GM18858 (cell line): ENCODE measurements at regions not wholly inside any gene's neighbourhood (a gene's known extent, or its start where the extent isn't known, plus 50 kb on each side); places are given as distances from the start of the nearest gene placed in this dataset.

Source experiments
- ATAC-seq: cut with Tn5 transposase; IDR thresholded peaks from one replicate; pipeline ENCODE4 v1.9.1; 2021; ENCODE audit not compliant: unreplicated experiment

- no peak for ATAC-seq
Measured at GRCh38 chr4:45985038-45985437, 138.8 kb downstream of the GABRG1 start.

GRCh38 chr4:45971108-45971507 is 152.7 kb downstream of the GABRG1 start:
- ATAC-seq, result no peak

- ATAC-seq, result no peak
Measured at GRCh38 chr4:45957353-45957752, 166.5 kb downstream of the GABRG1 start.

GRCh38 chr4:45954276-45954675 is 169.6 kb downstream of the GABRG1 start:
- ATAC-seq, result no peak

- ATAC-seq, result no peak
Measured at GRCh38 chr4:45951153-45951552, 172.7 kb downstream of the GABRG1 start.

- ATAC-seq, result no peak
Measured at GRCh38 chr4:45946699-45947098, 177.2 kb downstream of the GABRG1 start.

GRCh38 chr4:45944000-45944399 is 179.9 kb downstream of the GABRG1 start:
- ATAC-seq, result no peak

GRCh38 chr4:45939056-45939455 is 184.8 kb downstream of the GABRG1 start:
- no peak for ATAC-seq

GRCh38 chr4:45931154-45931553 is 192.7 kb downstream of the GABRG1 start:
- no peak for ATAC-seq

- no peak for ATAC-seq
Measured at GRCh38 chr4:45927641-45928040, 196.2 kb downstream of the GABRG1 start.

GRCh38 chr4:45925809-45926208 is 198.0 kb downstream of the GABRG1 start:
- no peak for ATAC-seq

GRCh38 chr4:45920861-45921260 is 203.0 kb downstream of the GABRG1 start:
- ATAC-seq, result no peak

GRCh38 chr4:45910511-45910910 is 213.3 kb downstream of the GABRG1 start:
- no peak for ATAC-seq

GRCh38 chr4:45897946-45898585 is 225.8 kb downstream of the GABRG1 start:
- ATAC-seq, result peak; percentile 44

- ATAC-seq, result no peak
Measured at GRCh38 chr4:45883421-45883820, 240.4 kb downstream of the GABRG1 start.

GRCh38 chr4:45876235-45876890 is 247.5 kb downstream of the GABRG1 start:
- no peak for ATAC-seq

- ATAC-seq, result no peak
Measured at GRCh38 chr4:45869184-45869583, 254.7 kb downstream of the GABRG1 start.

- no peak for ATAC-seq
Measured at GRCh38 chr4:45865781-45866180, 258.1 kb downstream of the GABRG1 start.

- ATAC-seq, result no peak
Measured at GRCh38 chr4:45855857-45856256, 268.0 kb downstream of the GABRG1 start.

- no peak for ATAC-seq
Measured at GRCh38 chr4:45846016-45846415, 277.8 kb downstream of the GABRG1 start.

- no peak for ATAC-seq
Measured at GRCh38 chr4:45841791-45842190, 282.1 kb downstream of the GABRG1 start.

- ATAC-seq, result no peak
Measured at GRCh38 chr4:45831692-45832091, 292.2 kb downstream of the GABRG1 start.

- no peak for ATAC-seq
Measured at GRCh38 chr4:45803994-45804393, 319.9 kb downstream of the GABRG1 start.
